ENCODE measurements at regions not wholly inside any gene's neighbourhood (a gene's known extent, or its start where the extent isn't known, plus 50 kb on each side); places are given as distances from the start of the nearest gene placed in this dataset.

- DNase-seq, result no peak
- no peak overlapping the region for H3K27ac ChIP-seq (ENCODE audit: low read depth in 1 of 2, low read length in 1 of 2)
- H3K9me3 ChIP-seq (ENCODE audit: control insufficient read depth in 4 of 4, insufficient read depth in 3 of 4, low read length in 3 of 4), result no peaks in the 10 kb centered on the region
- no peak overlapping the region for H3K9ac ChIP-seq (ENCODE audit: insufficient read depth in 1 of 2, low read length in 2 of 2)
- 81 to 89% methylated on average over 10 of the region's 10 CpGs for WGBS, 2 donors
- H3K36me3 ChIP-seq (ENCODE audit: control insufficient read depth in 4 of 4, insufficient read depth in 4 of 4, low read length in 4 of 4), result no peaks in the 10 kb centered on the region
- H3K27me3 ChIP-seq (ENCODE audit: control insufficient read depth in 3 of 3, insufficient read depth in 3 of 3, low read length in 2 of 3), result no peaks in the 10 kb centered on the region
- peaks cover 19 to 40% (median 35%) of the 10 kb centered on the region in 5 donors for H3K4me1 ChIP-seq (ENCODE audit: control insufficient read depth in 5 of 5, insufficient read depth in 5 of 5, low read length in 5 of 5)
- TF ChIP-seq CTCF (IDR thresholded peaks at IDR 0.05; ENCODE audit: control extremely low read depth, extremely low read depth), result no peak
- ATAC-seq (ENCODE audit: insufficient read depth, low FRiP score), result no peak
- H3K4me3 ChIP-seq, result no peak overlapping the region
Observed at GRCh38 chr21:38983560-38983959, 177.8 kb downstream of the ETS2 start.

GRCh38 chr21:38982804-38983203 lies 177.1 kb downstream of the ETS2 start:
- Histone ChIP-seq H3K4me1 (ENCODE audit: control insufficient read depth in 5 of 5, insufficient read depth in 5 of 5, low read length in 5 of 5) (peaks cover 18 to 33% (median 28%) of the 10 kb centered on the region in 5 donors), H3K36me3 (ENCODE audit: control insufficient read depth in 4 of 4, insufficient read depth in 4 of 4, low read length in 4 of 4) (no peaks in the 10 kb centered on the region), H3K4me3 (no peak overlapping the region), H3K9ac (ENCODE audit: insufficient read depth in 1 of 2, low read length in 2 of 2) (no peak overlapping the region), H3K27me3 (ENCODE audit: control insufficient read depth in 3 of 3, insufficient read depth in 3 of 3, low read length in 2 of 3) (no peaks in the 10 kb centered on the region), H3K9me3 (ENCODE audit: control insufficient read depth in 4 of 4, insufficient read depth in 3 of 4, low read length in 3 of 4) (no peaks in the 10 kb centered on the region), H3K27ac (ENCODE audit: low read depth in 1 of 2, low read length in 1 of 2) (no peak overlapping the region)
- no peak for ATAC-seq (ENCODE audit: insufficient read depth, low FRiP score)
- no peak for DNase-seq
- WGBS, 2 donors, result 94 to 97% methylated on average over 11 of the region's 11 CpGs
- no peak for TF ChIP-seq CTCF (IDR thresholded peaks at IDR 0.05; ENCODE audit: control extremely low read depth, extremely low read depth)

GRCh38 chr21:38982096-38982495 lies 176.4 kb downstream of the ETS2 start:
- Histone ChIP-seq H3K27ac (ENCODE audit: low read depth in 1 of 2, low read length in 1 of 2) (no peak overlapping the region), H3K4me3 (no peak overlapping the region), H3K9me3 (ENCODE audit: control insufficient read depth in 4 of 4, insufficient read depth in 3 of 4, low read length in 3 of 4) (no peaks in the 10 kb centered on the region), H3K36me3 (ENCODE audit: control insufficient read depth in 4 of 4, insufficient read depth in 4 of 4, low read length in 4 of 4) (no peaks in the 10 kb centered on the region), H3K27me3 (ENCODE audit: control insufficient read depth in 3 of 3, insufficient read depth in 3 of 3, low read length in 2 of 3) (no peaks in the 10 kb centered on the region), H3K4me1 (ENCODE audit: control insufficient read depth in 5 of 5, insufficient read depth in 5 of 5, low read length in 5 of 5) (peaks cover 17 to 26% (median 22%) of the 10 kb centered on the region in 5 donors), H3K9ac (ENCODE audit: insufficient read depth in 1 of 2, low read length in 2 of 2) (no peak overlapping the region)
- TF ChIP-seq CTCF (IDR thresholded peaks at IDR 0.05; ENCODE audit: control extremely low read depth, extremely low read depth), result no peak
- 75 to 87% methylated on average over 9 of the region's 9 CpGs for WGBS, 2 donors
- ATAC-seq (ENCODE audit: insufficient read depth, low FRiP score) (no peak), DNase-seq (peak in 2 of 3 donors; percentile 28 to 32)

All from lung (tissue), 11 donors.